CD4-positive, alpha-beta memory T cell (primary cell): ENCODE measurements at regions not wholly inside any gene's neighbourhood (a gene's known extent, or its start where the extent isn't known, plus 50 kb on each side); places are given as distances from the start of the nearest gene placed in this dataset.

Experiments
- CTCF ChIA-PET: fragments of 350-600 bp; sonication (Branson Sonifier 250); formaldehyde crosslinking; loops from one replicate; lab custom pipeline; 2021; ENCODE audit warnings: inconsistent platforms; ENCODE audit not compliant: partially characterized antibody; lab: Charles Lee
- POLR2A ChIA-PET: fragments of 350-600 bp; sonication (Branson Sonifier 250); formaldehyde crosslinking; loops from one replicate; lab custom pipeline; 2021; ENCODE audit not compliant: partially characterized antibody; lab: Charles Lee
- DNase-seq, 5 donors: peaks; one replicate each; pipeline versions ENCODE4 v3.0.0 to v3.0.0-alpha.2; 2020 to 2022; ENCODE audit warnings: mixed read lengths in 1 of 5
- H3K27ac ChIP-seq: one replicate; pipeline ENCODE4 v1.7.0; 2013; ENCODE audit warnings: low read depth, low read length
- H3K27me3 ChIP-seq: 2 replicates; pipeline ENCODE4 v1.7.0; 2013; ENCODE audit warnings: mild to moderate bottlenecking, low read length, moderate library complexity; ENCODE audit not compliant: insufficient read depth
- H3K36me3 ChIP-seq: 2 replicates; pipeline ENCODE4 v1.7.0; 2013; ENCODE audit warnings: mild to moderate bottlenecking, low read length, moderate library complexity; ENCODE audit not compliant: insufficient read depth
- H3K4me1 ChIP-seq: 2 replicates; pipeline ENCODE4 v1.7.0; 2013; ENCODE audit warnings: mild to moderate bottlenecking, low read length, moderate library complexity; ENCODE audit not compliant: insufficient read depth
- H3K4me3 ChIP-seq, 2 donors: one replicate each; pipeline ENCODE4 v1.7.0; 2013; ENCODE audit warnings: low read length in 2 of 2, mild to moderate bottlenecking in 1 of 2
- H3K9me3 ChIP-seq, 2 donors: one replicate each; pipeline ENCODE4 v1.7.0; 2013; ENCODE audit warnings: low read length in 2 of 2, control low read depth in 1 of 2; ENCODE audit not compliant: control insufficient read depth in 1 of 2
- H3K27ac Mint-ChIP-seq, 7 donors: one replicate each; pipeline ENCODE4 v1.8.0; 2020 to 2021; ENCODE audit warnings: mixed read lengths in 7 of 7, mild to moderate bottlenecking in 6 of 7, inconsistent platforms in 3 of 7, moderate library complexity in 3 of 7
- H3K27me3 Mint-ChIP-seq, 2 donors: one replicate each; pipeline ENCODE4 v1.8.0; 2020 to 2021; ENCODE audit warnings: mixed read lengths in 2 of 2
- H3K36me3 Mint-ChIP-seq, 2 donors: one replicate each; pipeline ENCODE4 v1.8.0; 2020 to 2021; ENCODE audit warnings: mixed read lengths in 2 of 2, inconsistent platforms in 1 of 2, mild to moderate bottlenecking in 1 of 2
- H3K4me1 Mint-ChIP-seq, 4 donors: one replicate each; pipeline ENCODE4 v1.8.0; 2020 to 2021; ENCODE audit warnings: mixed read lengths in 4 of 4, mild to moderate bottlenecking in 1 of 4
- H3K4me3 Mint-ChIP-seq, 8 donors: one replicate each; pipeline ENCODE4 v1.8.0; 2020 to 2021; ENCODE audit warnings: mixed read lengths in 8 of 8, mild to moderate bottlenecking in 7 of 8, moderate library complexity in 6 of 8, inconsistent platforms in 3 of 8
- H3K9me3 Mint-ChIP-seq, 8 donors: one replicate each; pipeline ENCODE4 v1.8.0; 2020 to 2021; ENCODE audit warnings: mixed read lengths in 8 of 8, mild to moderate bottlenecking in 5 of 8, inconsistent platforms in 3 of 8, moderate library complexity in 1 of 8
- intact Hi-C: fragments of 100-400 bp; cut with micrococcal nuclease; formaldehyde crosslinking; loops from one replicate; pipeline ENCODE4 v1.15.1; 2023

GRCh38 chr4:174408841-174409552, 113.3 kb downstream of the HPGD start:
- CTCF ChIA-PET, result no interaction called here
- Mint-ChIP-seq H3K4me3 (no peak overlapping the region), H3K9me3 (peaks cover 0 to 9% (median 0%) of the 10 kb centered on the region in 8 donors), H3K36me3 (no peaks in the 10 kb centered on the region), H3K4me1 (no peaks in the 10 kb centered on the region), H3K27ac (no peak overlapping the region), H3K27me3 (peaks cover 0 to 2% of the 10 kb centered on the region in 2 donors)
- intact Hi-C loops, result no loop called here
- POLR2A ChIA-PET, result interaction anchor here (0.6 kb wide), 1 partner anchor 353 kb away, joined by 3 read pairs; no protein-coding TSS in a partner anchor
- no peaks in the 10 kb centered on the region for H3K27me3 ChIP-seq
- no peaks in the 10 kb centered on the region for H3K4me1 ChIP-seq
- H3K9me3 ChIP-seq, result no peaks in the 10 kb centered on the region
- no peak for DNase-seq
- H3K4me3 ChIP-seq, result no peak overlapping the region
- H3K36me3 ChIP-seq, result no peaks in the 10 kb centered on the region
- H3K27ac ChIP-seq, result no peak overlapping the region

- Histone ChIP-seq H3K27ac (no peak overlapping the region), H3K36me3 (no peaks in the 10 kb centered on the region), H3K4me3 (no peak overlapping the region), H3K9me3 (no peaks in the 10 kb centered on the region), H3K27me3 (no peaks in the 10 kb centered on the region), H3K4me1 (no peaks in the 10 kb centered on the region)
- Mint-ChIP-seq H3K4me1 (no peaks in the 10 kb centered on the region), H3K27ac (no peak overlapping the region), H3K4me3 (no peak overlapping the region), H3K9me3 (peaks cover 0 to 3% (median 0%) of the 10 kb centered on the region in 8 donors), H3K36me3 (no peaks in the 10 kb centered on the region), H3K27me3 (peaks cover 0 to 3% of the 10 kb centered on the region in 2 donors)
- ChIA-PET POLR2A (no interaction called here), CTCF (no interaction called here)
- DNase-seq, result no peak
- intact Hi-C loops, result no loop called here
Measured at GRCh38 chr4:174406383-174406782, 115.9 kb downstream of the HPGD start.

DNA sequence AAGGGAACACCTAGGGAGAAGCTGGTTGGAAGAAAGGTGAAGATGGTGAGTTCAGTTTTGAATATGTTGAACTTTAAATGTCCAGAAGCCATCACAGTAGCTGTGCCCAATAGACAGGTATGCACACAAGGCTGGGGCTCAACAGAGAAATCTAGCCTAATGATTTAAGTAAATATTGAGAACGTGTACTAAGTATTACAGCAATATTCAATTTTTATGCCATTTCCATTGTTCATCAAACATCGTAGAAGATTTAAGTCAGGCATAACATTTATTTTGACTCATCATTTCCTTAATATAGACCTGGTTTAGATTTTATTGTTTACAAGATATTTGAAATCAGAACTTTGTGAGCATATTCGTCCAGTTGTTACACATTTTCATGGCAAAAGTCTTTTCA, 116.4 kb downstream of the HPGD start:
- Mint-ChIP-seq H3K9me3 (peaks cover 0 to 3% (median 0%) of the 10 kb centered on the region in 8 donors), H3K36me3 (no peaks in the 10 kb centered on the region), H3K27me3 (peaks cover 0 to 3% of the 10 kb centered on the region in 2 donors), H3K4me1 (no peaks in the 10 kb centered on the region), H3K4me3 (no peak overlapping the region), H3K27ac (no peak overlapping the region)
- no peaks in the 10 kb centered on the region for H3K27me3 ChIP-seq
- DNase-seq, result no peak
- no peak overlapping the region for H3K27ac ChIP-seq
- H3K4me1 ChIP-seq, result no peaks in the 10 kb centered on the region
- no peaks in the 10 kb centered on the region for H3K9me3 ChIP-seq
- H3K36me3 ChIP-seq, result no peaks in the 10 kb centered on the region
- ChIA-PET CTCF (no interaction called here), POLR2A (no interaction called here)
- no peak overlapping the region for H3K4me3 ChIP-seq
- intact Hi-C loops, result no loop called here

DNA sequence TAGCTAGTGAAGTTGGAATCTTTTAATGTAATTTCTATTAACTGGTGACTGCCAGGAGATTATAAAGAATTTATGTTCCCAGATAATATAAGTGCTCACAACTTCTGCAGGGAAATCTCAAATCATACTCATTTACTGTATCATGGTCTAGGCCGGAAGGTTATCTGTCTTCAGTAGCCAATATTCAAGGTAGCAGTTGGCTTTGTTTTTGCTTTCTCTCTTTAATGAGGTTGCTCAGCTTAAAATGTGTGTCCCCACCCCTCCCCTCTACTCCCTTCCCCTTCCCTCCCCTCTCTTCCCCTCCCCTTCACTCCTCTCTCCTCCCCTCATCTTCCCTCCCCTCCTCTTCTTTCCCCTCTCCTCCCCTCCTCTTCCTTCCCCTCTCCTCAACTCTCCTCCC, 117.6 kb downstream of the HPGD start:
- no peaks in the 10 kb centered on the region for H3K4me1 Mint-ChIP-seq
- H3K36me3 Mint-ChIP-seq, result no peaks in the 10 kb centered on the region
- intact Hi-C loops, result no loop called here
- ChIA-PET POLR2A (no interaction called here), CTCF (no interaction called here)
- H3K27me3 Mint-ChIP-seq, result peaks cover 0 to 3% of the 10 kb centered on the region in 2 donors
- Histone ChIP-seq H3K9me3 (no peaks in the 10 kb centered on the region), H3K4me1 (no peaks in the 10 kb centered on the region), H3K27me3 (no peaks in the 10 kb centered on the region), H3K4me3 (no peak overlapping the region), H3K36me3 (no peaks in the 10 kb centered on the region), H3K27ac (no peak overlapping the region)
- H3K4me3 Mint-ChIP-seq, result no peak overlapping the region
- DNase-seq, result no peak
- H3K9me3 Mint-ChIP-seq, result peaks cover 0 to 1% (median 0%) of the 10 kb centered on the region in 8 donors
- H3K27ac Mint-ChIP-seq, result no peak overlapping the region

DNA sequence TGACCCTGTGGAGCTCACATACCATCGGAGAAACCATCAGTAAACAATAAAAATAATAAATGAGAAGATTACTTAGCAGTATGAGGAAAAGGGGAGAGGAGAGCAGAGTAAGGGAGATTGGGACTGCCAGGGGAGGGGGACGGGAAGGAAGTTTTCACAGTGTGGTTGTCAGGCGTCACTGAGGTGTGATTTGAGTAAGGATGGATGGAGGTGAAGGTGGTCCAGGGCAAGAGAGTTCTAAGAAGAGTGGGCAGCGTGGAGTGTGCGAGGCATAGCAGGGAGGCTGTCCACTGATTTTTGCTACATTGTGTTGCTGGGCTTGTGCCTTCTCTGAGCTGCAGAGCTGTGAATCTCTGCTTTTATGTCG, 119.1 kb downstream of the HPGD start:
- intact Hi-C loops, result no loop called here
- Histone ChIP-seq H3K4me1 (no peaks in the 10 kb centered on the region), H3K4me3 (no peak overlapping the region), H3K27me3 (no peaks in the 10 kb centered on the region), H3K9me3 (no peaks in the 10 kb centered on the region), H3K27ac (no peak overlapping the region), H3K36me3 (no peaks in the 10 kb centered on the region)
- peaks cover 0 to 2% (median 0%) of the 10 kb centered on the region in 8 donors for H3K9me3 Mint-ChIP-seq
- CTCF ChIA-PET, result no interaction called here
- no peaks in the 10 kb centered on the region for H3K4me1 Mint-ChIP-seq
- H3K27me3 Mint-ChIP-seq, result peaks cover 0 to 1% of the 10 kb centered on the region in 2 donors
- H3K36me3 Mint-ChIP-seq, result no peaks in the 10 kb centered on the region
- POLR2A ChIA-PET, result no interaction called here
- no peak for DNase-seq
- H3K4me3 Mint-ChIP-seq, result no peak overlapping the region
- H3K27ac Mint-ChIP-seq, result no peak overlapping the region

GRCh38 chr4:174402470-174403176, 118.9 kb downstream of the CEP44 start:
- H3K27me3 ChIP-seq, result no peaks in the 10 kb centered on the region
- H3K27ac Mint-ChIP-seq, result no peak overlapping the region
- DNase-seq, result no peak
- no peaks in the 10 kb centered on the region for H3K9me3 ChIP-seq
- peaks cover 0 to 3% (median 0%) of the 10 kb centered on the region in 8 donors for H3K9me3 Mint-ChIP-seq
- no peaks in the 10 kb centered on the region for H3K36me3 Mint-ChIP-seq
- ChIA-PET CTCF (no interaction called here), POLR2A (no interaction called here)
- no peak overlapping the region for H3K4me3 Mint-ChIP-seq
- H3K4me3 ChIP-seq, result no peak overlapping the region
- H3K36me3 ChIP-seq, result no peaks in the 10 kb centered on the region
- H3K4me1 ChIP-seq, result no peaks in the 10 kb centered on the region
- H3K27me3 Mint-ChIP-seq, result peaks cover 0 to 1% of the 10 kb centered on the region in 2 donors
- no peak overlapping the region for H3K27ac ChIP-seq
- intact Hi-C loops, result no loop called here
- H3K4me1 Mint-ChIP-seq, result no peaks in the 10 kb centered on the region

DNA sequence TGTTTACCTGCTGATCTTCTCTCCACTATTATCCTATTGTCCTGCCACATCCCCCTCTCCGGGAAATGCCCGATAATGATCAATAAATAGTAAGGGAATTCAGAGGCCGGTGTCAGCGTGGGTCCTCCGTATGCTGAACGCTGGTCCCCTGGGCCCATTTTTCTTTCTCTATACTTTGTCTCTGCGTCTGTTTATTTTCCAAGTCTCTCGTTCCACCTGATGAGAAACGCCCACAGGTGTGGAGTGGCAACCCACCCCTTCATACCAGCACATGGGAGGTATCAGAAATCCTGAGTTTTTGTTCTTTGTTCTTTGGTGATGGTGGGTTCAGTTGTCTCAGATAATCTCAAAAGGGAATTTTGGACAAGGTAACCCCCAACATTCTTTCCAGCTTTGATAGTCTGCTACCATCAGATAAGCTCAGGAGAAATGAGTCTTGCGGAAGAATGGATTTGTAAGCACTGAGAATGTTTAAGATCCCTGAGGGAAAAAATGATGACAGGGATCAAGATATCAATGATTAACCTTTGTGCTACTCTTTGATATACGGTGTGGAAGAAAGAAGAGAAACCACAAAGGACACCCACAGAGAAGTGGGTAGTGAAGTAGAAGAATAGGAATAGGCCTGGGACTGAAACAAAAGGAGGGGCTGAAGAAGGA, 117.9 kb downstream of the CEP44 start:
- Mint-ChIP-seq H3K27ac (no peak overlapping the region), H3K9me3 (peaks cover 0 to 3% (median 0%) of the 10 kb centered on the region in 8 donors), H3K27me3 (peaks cover 0 to 1% of the 10 kb centered on the region in 2 donors), H3K4me3 (no peak overlapping the region), H3K36me3 (no peaks in the 10 kb centered on the region), H3K4me1 (no peaks in the 10 kb centered on the region)
- DNase-seq, result no peak
- Histone ChIP-seq H3K9me3 (no peaks in the 10 kb centered on the region), H3K27ac (no peak overlapping the region), H3K36me3 (no peaks in the 10 kb centered on the region), H3K4me1 (no peaks in the 10 kb centered on the region), H3K27me3 (no peaks in the 10 kb centered on the region), H3K4me3 (no peak overlapping the region)
- CTCF ChIA-PET, result no interaction called here
- intact Hi-C loops, result no loop called here
- POLR2A ChIA-PET, result no interaction called here
